ENCODE measurements at regions not wholly inside any gene's neighbourhood (a gene's known extent, or its start where the extent isn't known, plus 50 kb on each side); places are given as distances from the start of the nearest gene placed in this dataset.

GRCh38 chr6:27145731-27146455, 101.6 kb upstream of the PRSS16 start (continued):
- TF ChIP-seq MAFF (IDR thresholded peaks at IDR 0.05; ENCODE audit: low read depth, low read length) (no peak), ZFP36 (IDR thresholded peaks at IDR 0.05; ENCODE audit: borderline replicate concordance, low read depth, low read length, partially characterized antibody) (no peak), KDM3A (CRISPR knock-in tag; IDR thresholded peaks at IDR 0.05; ENCODE audit: low read depth) (no peak), ZBTB21 (CRISPR knock-in tag; IDR thresholded peaks at IDR 0.05) (no peak), ZBTB42 (CRISPR knock-in tag; IDR thresholded peaks at IDR 0.05) (no peak), ZNF451 (CRISPR knock-in tag; IDR thresholded peaks at IDR 0.05) (no peak), ZFP36L2 (CRISPR knock-in tag; IDR thresholded peaks at IDR 0.05) (no peak), TCF7 (IDR thresholded peaks at IDR 0.05; ENCODE audit: low read depth) (no peak), ZBTB43 (CRISPR knock-in tag; conservative IDR thresholded peaks at IDR 0.05) (no peak), PRDM10 (CRISPR knock-in tag; IDR thresholded peaks at IDR 0.05; ENCODE audit: low read depth) (no peak), ZNF563 (CRISPR knock-in tag; IDR thresholded peaks at IDR 0.05) (0 out of 2 replicates have a peak, but pooled peaks have one; percentile 27), PAXIP1 (CRISPR knock-in tag; conservative IDR thresholded peaks at IDR 0.05) (no peak), JUND (CRISPR knock-in tag; IDR thresholded peaks at IDR 0.05) (no peak), HHEX (CRISPR knock-in tag; IDR thresholded peaks at IDR 0.05) (0 out of 2 replicates have a peak, but pooled peaks have one; percentile 22), XRCC5 (optimal IDR thresholded peaks at IDR 0.05; ENCODE audit: low read length) (no peak), ZNF431 (CRISPR knock-in tag; IDR thresholded peaks at IDR 0.05; ENCODE audit: borderline replicate concordance, low read depth) (no peak), MZF1 (CRISPR knock-in tag; IDR thresholded peaks at IDR 0.05; ENCODE audit: borderline replicate concordance) (no peak), EEA1 (CRISPR knock-in tag; IDR thresholded peaks at IDR 0.05; ENCODE audit: borderline replicate concordance) (no peak), SMC3 (IDR thresholded peaks at IDR 0.05; ENCODE audit: low read length) (no peak), ZBTB20 (CRISPR knock-in tag; IDR thresholded peaks at IDR 0.05; ENCODE audit: borderline replicate concordance, low read depth) (no peak), ZNF776 (CRISPR knock-in tag; IDR thresholded peaks at IDR 0.05) (no peak)

All from HepG2 (cell line).